ENCODE measurements at regions not wholly inside any gene's neighbourhood (a gene's known extent, or its start where the extent isn't known, plus 50 kb on each side); places are given as distances from the start of the nearest gene placed in this dataset.

DNA sequence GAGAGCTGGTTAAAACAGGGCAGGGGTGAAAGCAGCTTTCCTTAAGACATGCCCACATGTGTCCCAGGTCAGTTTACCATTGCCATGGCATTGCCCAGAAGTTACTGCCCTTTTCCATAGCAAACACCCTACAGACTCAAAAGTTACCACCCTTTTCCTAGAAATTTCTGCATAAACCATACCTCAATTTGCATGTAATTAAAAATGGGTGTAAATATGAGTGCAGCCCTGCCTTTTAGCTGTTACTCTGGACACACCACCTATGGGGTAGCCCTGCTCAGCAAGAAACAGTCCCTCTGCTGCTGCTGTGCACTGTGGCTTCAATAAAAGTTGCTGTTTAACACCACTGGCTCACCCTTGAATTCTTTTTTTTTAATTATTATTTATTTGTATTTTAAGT, 168.5 kb upstream of the C16orf82 start:
- Mint-ChIP-seq H3K9me3 (peaks cover 0 to 4% (median 0%) of the 10 kb centered on the region in 3 donors), H3K4me3 (no peak overlapping the region), H3K27ac (no peak overlapping the region), H3K27me3 (peaks cover 26 to 37% of the 10 kb centered on the region in 2 donors), H3K4me1 (no peaks in the 10 kb centered on the region), H3K36me3 (no peaks in the 10 kb centered on the region)
- H3K27me3 ChIP-seq (replicated peaks in 1 of 2; ENCODE audit: control insufficient read depth in 2 of 2, extremely low read depth in 1 of 2, insufficient read depth in 2 of 2, low read length in 1 of 2), result no peaks in the 10 kb centered on the region
- H3K36me3 ChIP-seq (ENCODE audit: control insufficient read depth in 2 of 2, extremely low read depth in 1 of 2, insufficient read depth in 1 of 2, low read length in 1 of 2), result no peaks in the 10 kb centered on the region
- no peak for ATAC-seq (replicated peaks in 1 of 4)
- H3K9me3 ChIP-seq, result no peaks in the 10 kb centered on the region
- CTCF ChIA-PET, result no interaction called here
- no peaks in the 10 kb centered on the region for H3K4me1 ChIP-seq (ENCODE audit: control insufficient read depth in 1 of 2, extremely low read depth in 1 of 2, insufficient read depth in 2 of 2, low read length in 2 of 2)
- DNase-seq, result no peak
- POLR2A ChIA-PET, result no interaction called here
- H3K27ac ChIP-seq (ENCODE audit: low read length), result no peak overlapping the region
- H3K4me3 ChIP-seq (ENCODE audit: control insufficient read depth in 1 of 2, extremely low read depth in 1 of 2, low read length in 1 of 2), result no peak overlapping the region

DNA sequence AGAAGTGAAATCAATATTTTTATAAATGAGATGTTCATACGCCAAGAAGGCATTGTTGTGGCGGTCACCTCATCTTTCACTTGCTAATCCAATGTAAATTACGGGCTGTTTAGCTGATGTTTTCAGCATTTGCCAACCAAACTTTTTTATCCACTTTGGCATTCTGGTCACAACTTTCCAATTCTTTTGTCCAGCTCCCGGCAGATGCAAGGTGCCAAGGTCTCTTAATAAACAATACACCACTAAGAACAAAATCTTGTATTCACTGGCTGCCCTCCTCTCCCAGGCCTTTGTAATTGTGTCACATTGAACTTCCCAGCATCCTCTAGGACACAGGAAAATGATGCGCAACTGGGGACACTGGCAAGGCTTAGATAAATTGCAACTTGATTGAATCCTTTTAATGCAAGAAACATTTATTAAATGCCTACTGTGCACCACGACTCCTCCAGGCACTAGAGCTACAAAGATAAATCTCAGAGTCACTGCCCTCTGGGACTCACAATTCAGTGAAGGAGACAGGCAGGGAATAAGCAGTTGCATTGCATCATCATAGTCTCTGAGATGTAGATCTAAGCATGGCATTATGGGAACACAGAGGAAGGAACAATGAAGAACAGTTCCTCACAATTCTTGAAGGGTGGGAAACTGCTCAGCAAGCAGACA, 165.4 kb upstream of the C16orf82 start:
- H3K27ac ChIP-seq (ENCODE audit: low read length), result no peak overlapping the region
- no peak for ATAC-seq (replicated peaks in 1 of 4)
- Mint-ChIP-seq H3K4me1 (no peaks in the 10 kb centered on the region), H3K27me3 (peaks cover 14 to 27% of the 10 kb centered on the region in 2 donors), H3K27ac (no peak overlapping the region), H3K4me3 (no peak overlapping the region), H3K9me3 (no peaks in the 10 kb centered on the region), H3K36me3 (no peaks in the 10 kb centered on the region)
- H3K27me3 ChIP-seq (replicated peaks in 1 of 2; ENCODE audit: control insufficient read depth in 2 of 2, extremely low read depth in 1 of 2, insufficient read depth in 2 of 2, low read length in 1 of 2), result no peaks in the 10 kb centered on the region
- no peak overlapping the region for H3K4me3 ChIP-seq (ENCODE audit: control insufficient read depth in 1 of 2, extremely low read depth in 1 of 2, low read length in 1 of 2)
- no peak for DNase-seq
- POLR2A ChIA-PET, result interaction anchor here in 1 of 2 donors (0.7 kb wide), 1 partner anchor 554 kb away, joined by 3 read pairs; no protein-coding TSS in a partner anchor
- no peaks in the 10 kb centered on the region for H3K4me1 ChIP-seq (ENCODE audit: control insufficient read depth in 1 of 2, extremely low read depth in 1 of 2, insufficient read depth in 2 of 2, low read length in 2 of 2)
- WGBS (ENCODE audit: insufficient coverage), result 69% methylated on average over 4 of the region's 6 CpGs
- CTCF ChIA-PET, result no interaction called here
- H3K9me3 ChIP-seq, result no peaks in the 10 kb centered on the region
- H3K36me3 ChIP-seq (ENCODE audit: control insufficient read depth in 2 of 2, extremely low read depth in 1 of 2, insufficient read depth in 1 of 2, low read length in 1 of 2), result no peaks in the 10 kb centered on the region

DNA sequence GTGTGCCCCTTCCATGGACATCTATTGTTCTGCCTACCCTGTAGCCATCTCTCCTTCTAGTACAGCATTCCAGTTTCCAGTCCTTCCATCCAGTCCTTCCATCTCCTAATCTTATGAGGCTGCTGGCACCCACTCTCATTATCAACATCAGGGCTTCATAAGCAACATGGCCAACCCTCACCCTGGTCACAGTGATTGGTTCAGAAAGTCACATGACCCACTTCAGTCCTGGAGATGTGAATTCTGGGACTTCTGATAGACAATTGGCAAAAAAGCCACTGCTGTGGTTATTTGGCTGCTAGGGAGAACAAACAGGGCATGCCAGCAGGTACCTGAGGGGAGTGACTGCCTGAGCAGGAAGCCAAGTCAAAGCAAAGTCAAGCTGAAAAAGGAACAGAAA, 164.7 kb upstream of the C16orf82 start:
- Histone ChIP-seq H3K9me3 (no peaks in the 10 kb centered on the region), H3K36me3 (ENCODE audit: control insufficient read depth in 2 of 2, extremely low read depth in 1 of 2, insufficient read depth in 1 of 2, low read length in 1 of 2) (no peaks in the 10 kb centered on the region), H3K27me3 (replicated peaks in 1 of 2; ENCODE audit: control insufficient read depth in 2 of 2, extremely low read depth in 1 of 2, insufficient read depth in 2 of 2, low read length in 1 of 2) (no peaks in the 10 kb centered on the region), H3K27ac (ENCODE audit: low read length) (no peak overlapping the region), H3K4me1 (ENCODE audit: control insufficient read depth in 1 of 2, extremely low read depth in 1 of 2, insufficient read depth in 2 of 2, low read length in 2 of 2) (no peaks in the 10 kb centered on the region), H3K4me3 (ENCODE audit: control insufficient read depth in 1 of 2, extremely low read depth in 1 of 2, low read length in 1 of 2) (no peak overlapping the region)
- Mint-ChIP-seq H3K9me3 (no peaks in the 10 kb centered on the region), H3K27me3 (peaks cover 17 to 28% of the 10 kb centered on the region in 2 donors), H3K36me3 (no peaks in the 10 kb centered on the region), H3K4me3 (no peak overlapping the region), H3K4me1 (no peaks in the 10 kb centered on the region), H3K27ac (no peak overlapping the region)
- POLR2A ChIA-PET, result no interaction called here
- ATAC-seq (replicated peaks in 1 of 4), result no peak
- DNase-seq, result no peak
- CTCF ChIA-PET, result no interaction called here

DNA sequence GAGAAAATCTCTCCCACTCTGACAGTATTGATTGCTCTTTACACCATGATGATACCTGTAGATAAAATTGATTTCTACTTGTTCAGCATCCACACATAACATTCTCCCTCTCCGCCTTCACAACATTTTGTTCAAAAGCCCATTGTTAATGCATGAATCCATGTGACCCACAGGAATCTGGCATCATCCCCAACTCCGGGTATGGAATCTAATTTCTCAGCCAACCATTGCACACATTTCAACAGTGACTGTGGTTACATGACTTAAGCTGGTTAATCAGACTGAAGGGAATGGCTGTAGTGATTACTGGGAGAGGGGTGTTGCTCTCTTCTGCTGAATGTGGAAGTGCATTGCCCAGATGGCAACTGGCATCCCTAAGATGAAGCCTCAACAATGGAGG, 161.4 kb upstream of the C16orf82 start:
- ChIA-PET CTCF (no interaction called here), POLR2A (no interaction called here)
- Mint-ChIP-seq H3K27ac (no peak overlapping the region), H3K4me3 (no peak overlapping the region), H3K4me1 (no peaks in the 10 kb centered on the region), H3K9me3 (no peaks in the 10 kb centered on the region), H3K36me3 (no peaks in the 10 kb centered on the region), H3K27me3 (peaks cover 21 to 31% of the 10 kb centered on the region in 2 donors)
- DNase-seq, result no peak
- Histone ChIP-seq H3K27ac (ENCODE audit: low read length) (no peak overlapping the region), H3K4me1 (ENCODE audit: control insufficient read depth in 1 of 2, extremely low read depth in 1 of 2, insufficient read depth in 2 of 2, low read length in 2 of 2) (no peaks in the 10 kb centered on the region), H3K27me3 (replicated peaks in 1 of 2; ENCODE audit: control insufficient read depth in 2 of 2, extremely low read depth in 1 of 2, insufficient read depth in 2 of 2, low read length in 1 of 2) (peaks cover 0 to 4% of the 10 kb centered on the region in 2 experiments), H3K4me3 (ENCODE audit: control insufficient read depth in 1 of 2, extremely low read depth in 1 of 2, low read length in 1 of 2) (no peak overlapping the region), H3K36me3 (ENCODE audit: control insufficient read depth in 2 of 2, extremely low read depth in 1 of 2, insufficient read depth in 1 of 2, low read length in 1 of 2) (no peaks in the 10 kb centered on the region), H3K9me3 (no peaks in the 10 kb centered on the region)
- no peak for ATAC-seq (replicated peaks in 1 of 4)
- 100% methylated on average over 1 of the region's 2 CpGs for WGBS (ENCODE audit: insufficient coverage)

DNA sequence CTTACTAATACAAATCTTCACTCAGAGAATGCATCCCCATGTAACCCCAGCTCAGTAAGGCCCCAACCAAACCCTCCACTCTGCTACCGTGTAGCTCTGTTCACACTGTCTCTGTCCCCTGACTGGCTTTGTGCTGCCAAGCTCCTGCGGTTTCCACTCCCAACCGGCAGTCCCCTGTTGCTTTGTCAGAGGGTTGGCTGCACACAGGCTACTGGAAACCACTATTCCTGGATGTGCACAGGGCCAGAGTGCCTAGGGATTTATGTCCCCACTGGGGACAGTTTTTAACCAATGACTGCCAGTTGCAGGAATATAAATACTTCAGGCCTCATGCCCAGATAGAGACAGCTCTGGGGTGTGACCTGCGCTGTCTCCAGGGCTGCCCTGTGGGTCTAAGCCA, 157.1 kb upstream of the C16orf82 start:
- H3K9me3 Mint-ChIP-seq, result no peaks in the 10 kb centered on the region
- CTCF ChIA-PET, result no interaction called here
- H3K27me3 Mint-ChIP-seq, result peaks cover 21 to 24% of the 10 kb centered on the region in 2 donors
- H3K9me3 ChIP-seq, result no peaks in the 10 kb centered on the region
- H3K4me1 Mint-ChIP-seq, result no peaks in the 10 kb centered on the region
- no peaks in the 10 kb centered on the region for H3K36me3 ChIP-seq (ENCODE audit: control insufficient read depth in 2 of 2, extremely low read depth in 1 of 2, insufficient read depth in 1 of 2, low read length in 1 of 2)
- H3K4me3 Mint-ChIP-seq, result no peak overlapping the region
- no peak overlapping the region for H3K27ac Mint-ChIP-seq
- POLR2A ChIA-PET, result no interaction called here
- ATAC-seq (replicated peaks in 1 of 4), result no peak
- no peak overlapping the region for H3K4me3 ChIP-seq (ENCODE audit: control insufficient read depth in 1 of 2, extremely low read depth in 1 of 2, low read length in 1 of 2)
- H3K27ac ChIP-seq (ENCODE audit: low read length), result no peak overlapping the region
- DNase-seq, result no peak
- H3K36me3 Mint-ChIP-seq, result no peaks in the 10 kb centered on the region
- WGBS (ENCODE audit: insufficient coverage), result 74% methylated on average over 4 of the region's 4 CpGs
- peaks cover 0 to 4% of the 10 kb centered on the region in 2 experiments for H3K27me3 ChIP-seq (replicated peaks in 1 of 2; ENCODE audit: control insufficient read depth in 2 of 2, extremely low read depth in 1 of 2, insufficient read depth in 2 of 2, low read length in 1 of 2)
- H3K4me1 ChIP-seq (ENCODE audit: control insufficient read depth in 1 of 2, extremely low read depth in 1 of 2, insufficient read depth in 2 of 2, low read length in 2 of 2), result no peaks in the 10 kb centered on the region

DNA sequence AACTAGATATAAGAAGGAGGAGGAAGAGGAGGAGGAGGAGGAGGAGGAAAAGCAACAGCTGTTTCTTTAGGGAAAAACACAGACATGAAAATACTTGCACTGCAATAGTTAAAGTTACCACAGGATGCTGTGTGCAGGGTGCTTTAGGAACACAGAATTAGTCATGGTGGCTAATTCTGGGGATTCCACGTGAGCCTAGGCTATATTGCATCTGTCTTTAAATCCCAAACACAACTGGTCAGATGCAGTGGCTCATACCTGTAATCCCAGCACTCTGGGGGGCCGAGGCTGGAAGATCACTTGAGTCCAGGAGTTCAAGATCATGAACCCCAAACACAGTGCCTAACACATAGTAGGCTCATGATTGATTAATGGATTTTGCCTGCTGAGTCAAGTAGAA, 155.3 kb upstream of the C16orf82 start:
- H3K9me3 Mint-ChIP-seq, result no peaks in the 10 kb centered on the region
- H3K27ac Mint-ChIP-seq, result no peak overlapping the region
- WGBS (ENCODE audit: insufficient coverage), result no CpG with 5 or more reads among the region's 2 CpGs
- no peak overlapping the region for H3K27ac ChIP-seq (ENCODE audit: low read length)
- ChIA-PET POLR2A (no interaction called here), CTCF (interaction anchor here in 1 of 2 donors (0.6 kb wide), 1 partner anchor 1680 kb away, joined by 4 read pairs; no protein-coding TSS in a partner anchor)
- no peaks in the 10 kb centered on the region for H3K36me3 ChIP-seq (ENCODE audit: control insufficient read depth in 2 of 2, extremely low read depth in 1 of 2, insufficient read depth in 1 of 2, low read length in 1 of 2)
- no peaks in the 10 kb centered on the region for H3K4me1 Mint-ChIP-seq
- H3K4me3 ChIP-seq (ENCODE audit: control insufficient read depth in 1 of 2, extremely low read depth in 1 of 2, low read length in 1 of 2), result no peak overlapping the region
- no peak for ATAC-seq (replicated peaks in 1 of 4)
- no peak for DNase-seq
- H3K9me3 ChIP-seq, result no peaks in the 10 kb centered on the region
- no peaks in the 10 kb centered on the region for H3K4me1 ChIP-seq (ENCODE audit: control insufficient read depth in 1 of 2, extremely low read depth in 1 of 2, insufficient read depth in 2 of 2, low read length in 2 of 2)
- peaks cover 17 to 30% of the 10 kb centered on the region in 2 donors for H3K27me3 Mint-ChIP-seq
- peaks cover 0 to 6% of the 10 kb centered on the region in 2 experiments for H3K27me3 ChIP-seq (replicated peaks in 1 of 2; ENCODE audit: control insufficient read depth in 2 of 2, extremely low read depth in 1 of 2, insufficient read depth in 2 of 2, low read length in 1 of 2)
- no peak overlapping the region for H3K4me3 Mint-ChIP-seq
- no peaks in the 10 kb centered on the region for H3K36me3 Mint-ChIP-seq

DNA sequence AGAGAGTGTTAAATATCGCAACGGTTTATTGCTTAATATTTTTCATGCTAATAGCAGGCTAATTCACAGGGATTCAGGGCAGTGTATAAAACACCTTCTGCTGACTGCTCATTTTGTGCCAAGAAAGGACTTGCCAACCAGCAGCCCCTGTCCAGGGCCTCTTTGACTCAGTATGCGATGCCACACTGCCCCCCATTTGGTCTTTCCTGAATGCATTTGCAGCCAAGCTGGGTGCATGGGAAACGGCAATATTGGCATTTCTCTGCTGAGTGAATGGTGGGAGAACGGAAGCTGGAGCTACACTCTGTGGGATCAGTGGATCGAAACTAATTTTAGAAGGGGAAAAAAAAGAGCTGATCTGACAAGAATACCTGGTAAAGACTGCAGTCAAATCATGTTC, 152.9 kb upstream of the C16orf82 start:
- no peaks in the 10 kb centered on the region for H3K9me3 Mint-ChIP-seq
- 80% methylated on average over 4 of the region's 6 CpGs for WGBS (ENCODE audit: insufficient coverage)
- ATAC-seq (replicated peaks in 1 of 4) (no peak), DNase-seq (no peak)
- H3K36me3 Mint-ChIP-seq, result no peaks in the 10 kb centered on the region
- H3K36me3 ChIP-seq (ENCODE audit: control insufficient read depth in 2 of 2, extremely low read depth in 1 of 2, insufficient read depth in 1 of 2, low read length in 1 of 2), result no peaks in the 10 kb centered on the region
- ChIA-PET POLR2A (no interaction called here), CTCF (no interaction called here)
- H3K4me1 ChIP-seq (ENCODE audit: control insufficient read depth in 1 of 2, extremely low read depth in 1 of 2, insufficient read depth in 2 of 2, low read length in 2 of 2), result no peaks in the 10 kb centered on the region
- no peak overlapping the region for H3K27ac Mint-ChIP-seq
- no peaks in the 10 kb centered on the region for H3K4me1 Mint-ChIP-seq
- H3K4me3 ChIP-seq (ENCODE audit: control insufficient read depth in 1 of 2, extremely low read depth in 1 of 2, low read length in 1 of 2), result no peak overlapping the region
- no peak overlapping the region for H3K27ac ChIP-seq (ENCODE audit: low read length)
- no peak overlapping the region for H3K4me3 Mint-ChIP-seq
- H3K27me3 ChIP-seq (replicated peaks in 1 of 2; ENCODE audit: control insufficient read depth in 2 of 2, extremely low read depth in 1 of 2, insufficient read depth in 2 of 2, low read length in 1 of 2), result peaks cover 0 to 6% of the 10 kb centered on the region in 2 experiments
- H3K27me3 Mint-ChIP-seq, result peaks cover 9 to 30% of the 10 kb centered on the region in 2 donors
- no peaks in the 10 kb centered on the region for H3K9me3 ChIP-seq
